HFF-Myc (cell line): ENCODE measurements at regions not wholly inside any gene's neighbourhood (a gene's known extent, or its start where the extent isn't known, plus 50 kb on each side); places are given as distances from the start of the nearest gene placed in this dataset.

Experiments used
- DNase-seq: peaks from one replicate; pipeline ENCODE4 v3.0.0-alpha.2; 2011; ENCODE audit warnings: low read depth; ENCODE audit errors: extremely low read depth
- H3K4me3 ChIP-seq: replicated peaks from 2 replicates; pipeline ENCODE4 v1.5.1; 2011; ENCODE audit warnings: low read depth, mild to moderate bottlenecking, control low read depth, low read length
- CTCF ChIP-seq: IDR thresholded peaks from 2 replicates; pipeline ENCODE4 v1.5.1; 2012; ENCODE audit warnings: mild to moderate bottlenecking, low read depth, low read length, control low read depth; ENCODE audit errors: missing control alignments

- H3K4me3 ChIP-seq: no peak overlapping the region
- TF ChIP-seq CTCF: no peak
- no peak for DNase-seq
Measured at GRCh38 chr3:159907828-159908227, 80.8 kb upstream of the IL12A start.

DNA sequence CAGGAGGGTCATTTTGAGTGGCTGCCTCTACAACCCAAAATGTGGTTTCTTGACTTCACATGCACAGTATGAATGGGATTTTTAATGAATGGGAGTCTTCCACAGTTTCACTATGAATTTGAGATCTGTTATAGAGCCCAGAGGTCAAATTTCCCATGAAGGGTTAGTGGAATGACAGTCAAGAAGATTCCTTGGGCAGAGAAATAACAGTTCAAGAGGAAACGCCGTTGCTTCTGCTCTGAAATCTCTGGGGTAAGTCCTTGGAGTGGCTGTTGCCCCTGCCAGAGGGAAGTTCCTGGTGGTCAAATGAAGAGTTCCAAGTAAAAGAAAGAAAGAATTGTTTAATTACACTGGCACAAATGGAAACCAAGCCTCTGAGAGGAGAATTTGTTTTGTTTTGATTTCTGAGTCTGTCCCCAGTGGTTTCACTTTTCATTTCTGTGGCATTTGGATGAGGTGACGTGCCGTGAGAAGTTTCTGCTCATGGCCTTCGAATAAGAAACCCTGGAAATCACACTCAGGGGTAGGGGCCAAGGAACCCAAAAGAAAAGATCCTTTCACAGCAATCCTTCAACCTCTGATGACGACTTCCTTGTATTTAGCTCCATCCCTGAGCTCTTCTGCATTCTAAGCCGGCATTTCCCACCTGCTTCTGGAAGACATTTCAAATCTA, 77.5 kb upstream of the IL12A start:
- DNase-seq: no peak
- no peak overlapping the region for H3K4me3 ChIP-seq
- TF ChIP-seq CTCF: no peak

GRCh38 chr3:159911664-159912037, 77.0 kb upstream of the IL12A start:
- no peak for TF ChIP-seq CTCF
- no peak overlapping the region for H3K4me3 ChIP-seq
- no peak for DNase-seq

- H3K4me3 ChIP-seq: no peak overlapping the region
- DNase-seq: no peak
- no peak for TF ChIP-seq CTCF
Measured at GRCh38 chr3:159913712-159914414, 74.8 kb upstream of the IL12A start.

GRCh38 chr3:159914426-159914825, 74.2 kb upstream of the IL12A start:
- TF ChIP-seq CTCF: no peak
- DNase-seq: no peak
- H3K4me3 ChIP-seq: no peak overlapping the region

- no peak overlapping the region for H3K4me3 ChIP-seq
- DNase-seq: no peak
- TF ChIP-seq CTCF: no peak
Measured at GRCh38 chr3:159916052-159916451, 72.6 kb upstream of the IL12A start.
